Esophagus mucosa (tissue), 1 donor: ENCODE measurements at regions not wholly inside any gene's neighbourhood (a gene's known extent, or its start where the extent isn't known, plus 50 kb on each side); places are given as distances from the start of the nearest gene placed in this dataset.
A peak's percentile ranks its signal among the peaks of the same experiment; 100 is the strongest.
"Not testable (repeated sequence)": the region's sequence is repeated elsewhere in the genome, so short reads cannot be mapped to it uniquely, and the experiment has no call there.

Experiments used
- ATAC-seq: fragments of 200-7000 bp; cut with Tn5 transposase; one replicate; pipeline ENCODE4 v1.9.1; 2020
- donor health status: DM: yes; HTN: yes; CAD: no.

DNA sequence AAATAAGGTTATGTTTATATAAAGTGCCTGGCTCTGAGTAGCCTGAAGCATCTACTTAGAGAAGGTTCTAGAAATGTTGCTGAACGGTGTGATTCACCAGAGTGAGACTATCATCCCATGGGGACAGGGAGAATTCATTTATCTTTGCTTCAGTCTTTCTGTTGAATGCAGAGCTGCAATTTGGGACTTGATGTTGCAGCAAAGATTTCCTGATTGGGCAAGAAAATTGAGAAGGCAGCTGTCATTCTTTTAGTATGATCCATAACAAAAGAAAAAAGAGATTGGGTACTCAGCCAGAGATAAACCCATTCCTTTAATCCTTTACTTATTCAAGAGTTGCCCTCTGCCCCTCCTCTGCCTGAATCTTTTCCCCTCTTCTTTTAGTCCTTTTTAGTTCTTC is 456.3 kb upstream of the WWC1 start:
- ATAC-seq: no peak

DNA sequence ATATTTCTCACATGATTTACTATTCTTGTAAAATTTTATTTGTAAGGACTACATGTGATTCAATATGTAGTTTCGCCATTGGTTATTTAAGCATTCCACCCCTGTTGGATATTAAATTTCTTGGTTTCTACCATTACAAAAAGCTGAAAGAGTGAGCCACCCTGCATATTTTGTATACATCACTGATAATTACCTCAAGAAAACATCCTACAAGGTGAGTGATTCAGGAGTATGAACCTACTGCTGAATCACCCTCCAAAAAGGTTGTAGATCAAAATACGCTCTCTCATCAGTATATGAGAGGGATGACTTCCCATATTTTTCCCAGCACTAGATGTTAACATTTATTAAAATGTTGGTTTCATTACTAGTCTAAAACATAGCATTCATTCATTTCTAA is 454.3 kb upstream of the WWC1 start:
- ATAC-seq: no peak

DNA sequence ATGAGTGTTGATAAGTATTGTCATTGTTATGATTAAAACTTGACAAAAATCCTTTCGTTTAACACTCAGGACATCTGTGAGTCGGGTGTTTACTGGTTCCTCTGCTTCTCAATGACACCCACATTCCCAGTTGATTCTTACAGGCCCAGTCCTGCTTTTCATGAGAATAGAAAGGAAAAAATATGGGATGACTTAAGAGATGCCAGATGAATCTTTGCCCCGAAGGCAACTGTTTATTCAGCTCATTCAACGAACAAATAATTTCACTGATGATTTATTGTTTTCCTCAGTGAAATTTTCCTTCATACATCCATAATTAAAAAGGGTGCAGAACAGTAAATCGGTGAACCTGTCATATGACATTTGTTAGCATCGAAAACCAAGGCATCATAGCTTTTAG is 452.4 kb upstream of the WWC1 start:
- ATAC-seq: peak; percentile 44

DNA sequence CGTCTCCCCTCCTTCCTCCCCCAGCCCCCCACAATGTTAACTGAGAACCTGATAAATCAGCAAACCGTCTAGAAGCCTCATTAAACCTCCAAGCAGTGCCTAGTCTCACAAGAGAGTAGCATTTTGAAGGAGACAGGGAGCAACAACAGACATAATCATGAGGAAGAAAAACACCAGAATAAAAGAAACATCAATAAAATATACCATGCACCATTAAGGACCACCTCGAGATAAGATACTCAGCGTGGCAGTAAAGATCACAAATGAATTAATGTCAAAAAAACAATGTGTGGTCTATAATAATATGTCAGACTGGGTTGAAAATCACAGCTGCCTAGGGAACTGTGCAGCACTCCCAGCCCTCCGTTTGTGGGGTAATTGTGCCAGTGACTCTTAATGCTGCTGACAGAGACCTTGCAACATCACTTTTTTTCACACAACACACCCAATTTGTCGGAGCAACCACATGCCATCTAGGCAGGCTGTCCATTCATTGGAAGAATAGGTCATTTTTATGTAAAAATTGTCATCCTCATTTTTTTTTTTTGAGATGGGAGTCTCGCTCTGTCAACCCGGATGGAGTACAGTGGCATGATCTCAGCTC is 450.8 kb upstream of the WWC1 start:
- no peak for ATAC-seq

DNA sequence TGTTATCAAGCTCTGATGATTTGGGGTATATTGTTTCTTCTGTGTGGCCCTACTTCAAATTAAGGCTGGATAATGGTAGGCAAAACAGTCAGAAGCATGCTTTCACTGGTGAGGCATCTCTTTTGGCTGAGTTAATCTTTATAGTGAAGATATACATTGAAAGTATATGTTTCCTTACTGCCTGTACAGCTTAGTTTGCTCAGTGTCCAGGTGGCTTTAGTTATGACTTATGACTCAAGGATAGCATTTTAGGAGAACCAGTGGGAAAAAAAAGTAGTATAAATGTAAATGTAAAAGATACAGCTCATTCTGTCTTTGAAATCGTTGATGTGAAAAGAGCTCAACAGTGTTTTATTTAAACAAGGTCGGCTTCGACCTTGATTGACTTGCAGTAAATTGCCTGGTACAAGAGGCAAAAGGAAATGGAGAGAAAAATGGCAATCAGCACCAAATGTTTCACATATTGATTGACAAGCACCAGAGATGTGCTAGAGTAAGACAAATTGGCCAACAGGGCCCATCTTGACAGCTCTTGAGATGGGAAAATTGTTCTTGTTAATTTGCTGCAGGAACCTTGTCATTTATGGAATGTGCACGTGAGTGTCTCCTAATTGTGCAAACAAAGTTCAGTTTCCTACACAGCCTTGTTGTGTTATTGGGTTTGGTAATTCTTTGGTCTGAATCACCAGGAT is 447.4 kb upstream of the WWC1 start:
- no peak for ATAC-seq

DNA sequence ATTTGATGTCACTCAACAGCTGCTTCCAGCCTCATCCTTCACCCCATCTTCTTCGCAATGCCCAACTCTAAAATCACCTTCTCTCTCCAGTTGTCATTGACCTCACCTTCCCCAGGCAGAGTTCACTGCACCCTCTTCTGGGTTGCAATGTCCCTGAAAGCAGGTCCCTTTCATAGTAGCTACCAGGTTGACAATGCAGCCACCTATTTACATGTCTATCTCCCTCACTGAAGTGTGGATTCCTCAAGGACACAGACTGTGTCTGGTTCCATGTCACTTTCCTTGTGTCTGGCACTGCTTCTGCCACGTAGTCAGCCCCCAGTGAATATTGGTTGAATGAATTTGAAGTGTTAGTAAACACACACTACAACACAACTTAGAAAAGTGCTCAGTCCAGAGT is 445.5 kb upstream of the WWC1 start:
- ATAC-seq: no peak

DNA sequence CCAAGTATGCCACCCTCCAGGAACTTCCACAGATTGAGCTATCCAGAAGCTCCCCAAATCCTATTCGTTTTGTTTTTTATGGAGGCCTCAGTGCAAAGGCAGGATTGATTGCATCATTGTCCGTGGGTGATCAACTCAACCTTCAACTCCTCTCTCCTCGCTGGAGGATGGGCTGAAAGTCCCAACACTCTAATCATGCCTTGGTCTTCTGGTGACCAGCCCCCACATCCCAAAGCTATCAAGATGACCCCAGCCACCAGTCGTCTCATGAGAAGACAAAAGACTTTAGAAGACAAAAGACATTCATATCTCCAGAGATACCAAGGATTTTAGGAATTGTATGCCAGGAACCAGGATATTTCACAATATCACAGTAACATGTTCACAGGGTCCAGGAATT is 441.6 kb upstream of the WWC1 start:
- ATAC-seq: no peak

DNA sequence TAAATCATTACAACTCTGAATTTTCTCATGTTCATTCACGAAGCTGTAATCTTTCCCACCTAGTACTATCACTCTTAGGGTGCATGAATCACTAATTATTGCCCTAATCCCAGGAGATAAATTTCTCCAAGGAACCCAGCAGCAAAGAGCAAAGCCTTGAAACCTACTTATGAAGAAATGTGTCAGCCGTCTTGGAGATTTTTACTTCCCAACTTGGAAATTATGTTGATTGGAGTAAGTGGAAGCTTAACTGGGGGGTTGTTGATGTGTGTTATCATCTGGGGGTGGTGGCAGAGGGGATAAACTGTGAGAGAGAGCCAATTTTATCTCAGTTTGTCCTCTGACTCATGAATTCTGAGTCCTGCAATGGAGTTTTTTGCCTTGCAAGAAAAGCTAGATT is 440.5 kb upstream of the WWC1 start:
- no peak for ATAC-seq

DNA sequence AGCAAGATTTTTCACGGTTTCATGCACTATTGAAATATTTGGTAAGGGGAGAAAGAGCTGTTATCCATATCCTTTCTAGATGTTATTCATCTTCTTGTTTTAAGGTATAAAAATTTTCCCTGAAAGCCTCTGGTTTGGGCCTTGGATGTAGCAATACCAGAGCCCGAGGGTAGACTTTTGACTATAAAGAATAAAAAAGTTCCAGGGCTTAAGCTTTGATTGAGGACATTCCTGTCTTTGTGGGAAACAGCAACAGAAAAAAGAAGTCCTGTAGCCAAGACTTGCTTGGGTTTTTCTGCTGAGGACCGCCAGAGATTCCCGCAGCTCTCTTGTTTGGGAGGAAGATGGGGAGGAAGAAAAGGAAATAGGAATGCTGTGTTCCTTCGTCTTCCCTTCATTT is 440.0 kb upstream of the WWC1 start:
- no peak for ATAC-seq

DNA sequence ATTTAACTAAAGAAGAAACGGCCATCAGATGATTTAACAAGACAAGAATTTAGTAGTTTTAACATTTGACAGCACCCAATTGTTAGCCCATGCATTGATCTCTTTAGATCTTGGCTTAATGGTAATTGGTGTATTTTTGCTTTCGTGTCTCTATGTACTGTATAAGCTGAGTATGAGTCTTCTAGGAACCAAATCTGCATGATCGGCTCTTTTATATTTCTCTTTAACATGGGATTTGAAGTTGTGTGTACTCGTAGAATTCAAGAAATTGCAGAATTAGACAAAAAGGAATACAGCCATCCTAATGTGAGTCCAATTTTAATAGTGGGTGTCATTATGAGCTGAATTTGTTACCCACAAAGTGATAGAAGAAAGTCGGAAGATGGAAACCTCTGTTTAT is 438.9 kb upstream of the WWC1 start:
- ATAC-seq: no peak

DNA sequence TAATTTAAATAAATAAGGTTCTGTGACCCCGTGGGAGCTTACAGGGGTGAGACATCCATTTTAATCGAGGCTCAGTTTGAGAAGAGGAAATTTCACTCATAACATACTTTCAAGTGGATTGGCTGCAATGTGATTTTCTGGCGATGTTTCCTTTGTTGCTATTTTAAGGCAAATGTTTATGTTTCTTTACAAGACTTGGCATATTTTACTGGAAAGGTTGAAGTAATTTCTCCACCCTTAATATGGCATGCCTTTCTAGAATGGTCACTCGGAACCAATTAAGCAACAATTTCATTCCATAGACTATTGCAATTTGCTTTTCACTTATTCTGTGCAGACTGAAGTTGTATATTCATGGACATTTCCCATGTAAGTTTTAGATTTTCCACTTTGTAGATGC is 438.0 kb upstream of the WWC1 start:
- ATAC-seq: no peak

DNA sequence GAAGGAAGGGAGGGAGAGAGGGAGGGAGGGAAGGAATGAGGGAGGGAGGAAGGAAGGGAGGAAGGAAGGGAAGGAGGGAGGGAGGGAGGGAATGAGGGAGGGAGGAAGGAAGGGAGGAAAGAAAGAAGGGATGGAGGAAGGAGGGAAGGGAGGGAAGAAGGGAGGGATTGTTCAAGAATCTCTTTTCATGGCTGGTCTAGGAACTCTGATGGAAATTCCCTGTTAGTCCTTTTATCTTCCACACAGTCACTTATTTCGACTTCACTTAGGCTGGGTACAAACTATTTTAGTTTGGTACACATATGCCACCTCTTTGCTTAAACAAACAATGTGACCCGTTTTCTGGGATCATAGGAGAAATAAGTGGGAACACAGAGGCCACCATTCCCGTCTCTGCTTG is 435.6 kb upstream of the WWC1 start:
- no peak for ATAC-seq

DNA sequence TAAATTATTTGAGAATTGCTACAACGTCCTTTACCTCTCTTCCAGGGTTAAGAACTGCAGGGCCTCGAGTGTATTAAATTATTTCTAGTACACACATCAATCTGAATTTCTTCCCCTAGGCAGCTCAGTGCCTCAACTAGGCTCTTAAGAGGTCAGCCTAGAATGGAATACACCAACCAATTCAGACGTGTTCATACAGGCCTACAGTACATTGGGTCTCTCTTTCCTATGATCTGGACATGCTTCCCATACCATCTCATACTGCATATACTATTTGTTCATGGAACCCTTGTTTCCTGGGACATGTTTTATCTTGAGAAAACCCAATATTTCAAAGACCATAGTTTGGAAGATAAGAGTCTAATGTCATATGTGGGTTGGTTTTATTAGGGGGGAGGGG is 434.1 kb upstream of the WWC1 start:
- ATAC-seq: no peak

DNA sequence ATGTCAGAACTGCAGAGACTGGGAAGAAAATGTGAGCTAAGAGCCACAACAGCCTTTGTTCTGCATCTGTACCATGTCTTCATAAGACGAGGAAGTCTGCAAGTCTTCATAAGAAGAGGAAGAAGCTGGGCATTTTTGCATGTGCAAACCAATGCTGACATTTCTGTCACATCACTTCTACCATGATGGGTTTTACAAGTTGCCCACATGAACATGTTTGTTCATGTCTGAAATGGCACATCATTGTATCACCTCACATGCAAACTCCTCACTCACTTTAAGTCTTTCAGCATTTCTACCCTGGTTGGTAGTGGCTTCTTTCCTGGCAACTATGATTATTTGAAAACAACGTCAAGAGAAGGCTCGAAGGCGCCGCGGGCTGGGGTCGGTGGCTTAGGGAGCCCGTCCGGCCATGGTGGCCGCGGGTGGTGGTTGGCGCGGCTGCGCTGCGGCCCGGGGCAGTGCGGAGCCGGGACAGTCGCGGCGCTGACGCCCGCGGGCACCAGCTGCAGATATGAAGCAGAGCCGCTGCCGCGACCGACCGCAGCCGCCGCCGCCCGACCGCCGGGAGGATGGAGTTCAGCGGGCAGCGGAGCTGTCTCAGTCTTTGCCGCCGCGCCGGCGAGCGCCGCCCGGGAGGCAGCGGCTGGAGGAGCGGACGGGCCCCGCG is 433.1 kb upstream of the WWC1 start:
- not testable (repeated sequence) for ATAC-seq

DNA sequence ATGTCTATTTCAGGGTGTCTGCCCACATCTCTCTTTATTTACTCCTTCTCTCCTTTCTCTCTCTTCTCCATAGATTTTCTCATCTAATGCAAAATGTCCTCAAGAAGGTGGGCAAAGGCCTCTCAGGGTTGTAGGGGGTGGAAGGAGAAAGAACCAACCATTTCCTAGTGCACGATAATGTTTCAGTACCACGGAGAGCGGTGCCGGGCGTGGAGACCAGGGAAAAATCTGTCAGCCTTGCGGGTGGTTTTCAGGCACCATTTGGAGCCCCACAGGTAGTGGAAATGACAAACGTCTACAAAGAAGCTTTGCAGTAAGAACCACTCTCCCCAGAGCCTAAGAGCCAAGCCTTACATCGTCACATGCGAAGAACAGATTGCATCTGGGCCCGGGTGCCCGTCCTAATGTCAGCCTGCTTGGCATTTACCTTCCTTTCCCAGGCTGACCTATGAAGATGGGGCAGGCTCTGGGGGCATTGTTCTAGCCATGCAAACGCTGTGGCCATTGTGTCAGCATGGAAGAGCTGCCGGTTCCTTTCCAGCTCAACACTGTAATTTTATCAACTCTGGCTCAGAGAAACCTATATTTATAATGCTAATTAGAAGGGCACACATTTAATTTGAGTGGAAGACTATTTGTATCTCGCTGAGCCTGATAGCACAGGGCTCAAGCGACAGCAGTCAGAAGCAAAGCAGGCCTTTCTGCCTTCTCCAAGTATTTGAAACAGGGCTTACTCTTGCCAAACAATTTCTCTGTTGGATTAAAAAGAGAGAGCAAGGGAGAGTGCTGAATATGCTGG is 430.1 kb upstream of the WWC1 start:
- no peak for ATAC-seq

DNA sequence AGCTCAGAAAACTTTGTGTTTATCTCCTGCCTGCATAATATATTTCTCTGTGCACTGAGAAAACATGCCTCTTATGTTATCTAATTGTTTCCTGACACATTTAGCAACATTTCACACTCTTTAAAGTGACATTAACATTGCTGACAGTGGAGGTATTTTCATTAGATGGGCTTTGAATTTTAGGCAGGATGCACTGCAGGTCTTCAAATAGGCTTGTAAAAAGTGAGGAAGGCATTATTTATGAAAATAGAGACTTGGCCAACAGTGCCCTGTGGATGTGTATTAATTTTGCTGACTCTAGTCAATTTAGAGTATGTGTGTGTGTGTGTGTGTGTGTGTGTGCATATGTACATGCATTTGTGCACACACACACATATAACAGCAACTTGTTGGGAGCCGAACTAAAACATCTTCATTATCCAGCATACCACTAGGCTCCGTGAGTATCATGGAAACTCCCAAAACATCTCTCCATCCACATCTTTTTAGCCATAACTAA is 429.5 kb upstream of the WWC1 start:
- no peak for ATAC-seq

DNA sequence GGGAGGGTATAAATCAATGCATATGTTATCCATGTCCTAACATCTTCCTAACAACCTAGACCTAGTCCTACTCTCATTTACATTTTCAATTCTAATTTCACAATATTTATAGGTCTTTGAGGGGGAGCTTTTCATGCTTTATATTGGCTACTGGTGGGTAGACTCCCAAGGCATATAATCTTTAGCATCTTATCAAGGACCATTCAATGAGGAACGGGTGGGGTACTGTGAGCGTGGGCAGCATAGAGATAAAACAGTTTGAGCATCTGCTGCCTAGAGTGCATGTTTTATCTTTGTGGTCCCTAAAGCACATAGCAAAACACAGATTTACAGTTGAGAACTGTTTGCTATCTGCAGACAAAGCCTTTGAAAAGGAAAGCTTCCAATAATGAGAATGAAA is 427.6 kb upstream of the WWC1 start:
- no peak for ATAC-seq

DNA sequence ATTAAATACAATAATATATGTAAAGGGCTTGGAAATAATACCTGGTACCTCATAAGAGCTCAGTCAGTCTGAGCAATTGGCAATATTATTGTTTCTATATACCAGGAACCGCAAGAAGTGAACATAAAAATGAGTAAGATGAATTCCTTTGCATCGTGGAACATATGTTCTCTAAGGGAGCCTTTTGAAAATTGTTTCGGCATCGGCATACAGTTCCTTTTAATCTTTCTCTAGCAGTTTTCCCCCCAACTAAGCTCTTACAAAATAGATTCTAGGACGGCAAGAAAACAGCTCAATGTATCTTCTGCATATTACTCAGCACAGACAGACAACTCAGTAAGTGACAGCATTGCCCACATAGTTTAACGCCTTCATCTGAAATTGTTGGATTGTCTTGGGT is 426.6 kb upstream of the WWC1 start:
- no peak for ATAC-seq

DNA sequence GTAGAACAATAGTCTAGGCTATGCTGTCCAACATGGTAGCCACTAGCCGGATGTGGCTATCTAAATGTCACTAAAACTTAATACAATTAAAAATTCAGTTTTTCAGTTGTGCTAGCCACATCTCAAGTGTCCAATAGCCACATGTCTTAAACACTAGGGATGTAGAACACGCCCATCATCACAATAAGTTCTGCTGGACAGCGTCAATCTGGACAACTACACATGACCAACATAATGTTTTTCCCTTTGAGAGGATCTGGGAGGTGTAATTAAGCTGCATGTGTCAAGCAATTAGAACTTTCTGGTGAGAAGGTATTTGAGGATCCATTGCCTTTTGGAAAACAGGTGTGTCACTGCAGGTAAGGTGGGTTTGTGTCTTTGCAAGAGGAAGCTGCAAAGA is 424.6 kb upstream of the WWC1 start:
- no peak for ATAC-seq

DNA sequence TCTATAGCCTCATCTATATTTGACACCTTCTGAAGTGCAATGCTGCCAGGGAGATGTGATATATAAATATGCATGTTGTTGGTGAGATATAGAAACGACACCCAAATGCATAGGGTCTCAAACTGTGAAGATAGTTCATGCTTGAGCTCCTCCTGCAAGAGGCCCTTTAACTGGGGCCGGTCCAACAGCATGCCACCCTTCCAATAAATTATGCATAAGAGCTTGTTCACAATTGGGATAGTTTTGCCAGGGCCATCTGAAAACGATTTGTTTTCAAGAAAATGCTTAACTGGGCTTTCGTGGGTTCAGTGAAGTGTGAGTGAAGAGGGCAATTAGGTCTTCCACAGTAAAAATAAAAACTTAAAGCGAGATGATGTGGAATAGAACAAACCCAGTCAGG is 424.2 kb upstream of the WWC1 start:
- no peak for ATAC-seq

DNA sequence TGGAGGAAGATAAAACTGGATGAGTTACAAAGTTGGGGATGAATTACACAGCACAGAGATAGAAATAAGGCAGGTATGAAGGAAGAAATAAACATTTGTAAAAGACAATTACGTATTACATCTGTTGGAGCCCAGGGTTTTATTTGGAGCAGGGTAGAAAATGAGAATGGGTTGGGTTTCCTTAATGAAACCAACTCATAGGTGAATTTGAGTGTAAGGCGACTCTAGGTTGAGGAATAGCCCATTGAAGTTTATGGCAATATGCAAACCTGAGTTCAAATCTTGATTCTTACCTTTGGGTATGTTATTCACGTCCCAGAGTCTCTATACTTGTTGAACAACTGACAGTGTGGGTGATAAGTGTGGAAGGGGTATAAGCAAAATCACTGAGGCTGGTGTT is 422.3 kb upstream of the WWC1 start:
- no peak for ATAC-seq

DNA sequence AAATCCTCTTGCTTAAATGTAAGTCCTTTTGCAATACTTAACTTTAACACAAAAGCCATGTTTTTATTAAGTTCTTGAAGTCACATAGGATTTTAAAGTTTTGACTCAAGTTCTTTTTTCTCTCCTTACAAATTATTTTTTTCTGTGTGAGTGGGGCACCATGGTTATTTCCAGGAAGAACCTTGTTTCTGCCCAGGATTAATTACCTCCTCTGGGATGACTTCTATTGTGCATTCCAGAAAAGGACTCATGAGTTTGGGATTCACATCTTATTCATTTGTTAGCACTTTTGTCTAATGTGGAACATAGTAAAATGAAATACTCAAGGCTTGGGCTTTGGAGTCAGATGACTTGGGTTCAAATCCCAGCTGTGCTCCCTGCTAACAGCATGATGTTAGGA is 421.4 kb upstream of the WWC1 start:
- no peak for ATAC-seq

DNA sequence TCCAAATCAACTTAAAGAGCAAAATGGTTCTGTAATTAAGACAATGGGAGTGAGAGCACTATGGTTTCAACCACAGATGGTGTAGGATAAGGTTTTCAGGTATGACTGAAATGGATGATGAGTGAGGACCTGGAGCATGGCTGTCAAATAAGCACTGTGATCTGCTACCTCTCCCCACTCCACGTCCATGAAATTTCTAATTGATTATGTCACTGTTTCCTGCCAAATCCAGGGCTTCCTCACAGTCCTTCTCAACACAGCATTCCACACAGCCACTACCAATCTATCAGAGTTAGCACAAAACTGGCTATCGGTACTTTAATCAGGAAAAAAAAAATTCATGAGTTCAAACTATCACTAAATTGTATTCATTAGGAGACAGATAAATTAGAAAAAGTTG is 420.4 kb upstream of the WWC1 start:
- ATAC-seq: no peak

DNA sequence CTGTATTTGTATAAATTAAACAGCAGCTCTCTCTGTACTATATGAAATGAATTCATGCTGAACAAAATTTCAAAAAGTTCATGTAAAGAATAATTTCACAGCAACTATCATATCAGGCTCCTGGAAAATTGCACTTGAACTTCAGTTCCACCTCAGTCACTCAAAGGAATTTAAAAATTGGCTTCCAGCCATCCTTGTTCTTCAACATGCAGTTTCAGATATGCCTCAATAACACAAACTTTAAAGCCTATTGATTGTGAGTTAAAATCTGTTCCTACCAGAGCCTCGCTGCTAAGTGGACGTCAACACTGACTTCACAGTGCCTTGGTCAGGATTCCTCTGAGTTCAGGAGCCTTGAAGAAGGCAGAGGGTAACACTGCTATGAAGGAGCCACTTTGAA is 418.7 kb upstream of the WWC1 start:
- no peak for ATAC-seq
